Ishikawa (cell line): ENCODE measurements at regions not wholly inside any gene's neighbourhood (a gene's known extent, or its start where the extent isn't known, plus 50 kb on each side); places are given as distances from the start of the nearest gene placed in this dataset.

Experiments used
- CEBPB ChIP-seq: IDR thresholded peaks from 2 replicates; pipeline ENCODE4 v1.6.1; 2012
- EP300 ChIP-seq: IDR thresholded peaks from 2 replicates; pipeline ENCODE4 v1.6.1; 2012; ENCODE audit warnings: borderline replicate concordance
- REST ChIP-seq: IDR thresholded peaks from 2 replicates; pipeline ENCODE4 v1.6.1; 2012; ENCODE audit warnings: low read depth, mild to moderate bottlenecking
- YY1 ChIP-seq: IDR thresholded peaks from 2 replicates; pipeline ENCODE4 v1.6.1; 2012; ENCODE audit warnings: low read depth

- no peak for TF ChIP-seq EP300
- TF ChIP-seq REST: no peak
- TF ChIP-seq CEBPB: no peak
- TF ChIP-seq YY1: no peak
These were observed 143.3 kb downstream of the SCP2D1 start for GRCh38 chr20:18956890-18957289.
